GM19438 (cell line): ENCODE measurements at regions not wholly inside any gene's neighbourhood (a gene's known extent, or its start where the extent isn't known, plus 50 kb on each side); places are given as distances from the start of the nearest gene placed in this dataset.
A peak's percentile ranks its signal among the peaks of the same experiment; 100 is the strongest.
"Not testable (repeated sequence)": the region's sequence is repeated elsewhere in the genome, so short reads cannot be mapped to it uniquely, and the experiment has no call there.

Experiments
- ATAC-seq: cut with Tn5 transposase; IDR thresholded peaks from one replicate; pipeline ENCODE4 v1.9.1; 2021; ENCODE audit warnings: low read depth; ENCODE audit not compliant: unreplicated experiment

GRCh38 chrX:65971151-65971550 is 68.7 kb downstream of the VSIG4 start:
- ATAC-seq: no peak

DNA sequence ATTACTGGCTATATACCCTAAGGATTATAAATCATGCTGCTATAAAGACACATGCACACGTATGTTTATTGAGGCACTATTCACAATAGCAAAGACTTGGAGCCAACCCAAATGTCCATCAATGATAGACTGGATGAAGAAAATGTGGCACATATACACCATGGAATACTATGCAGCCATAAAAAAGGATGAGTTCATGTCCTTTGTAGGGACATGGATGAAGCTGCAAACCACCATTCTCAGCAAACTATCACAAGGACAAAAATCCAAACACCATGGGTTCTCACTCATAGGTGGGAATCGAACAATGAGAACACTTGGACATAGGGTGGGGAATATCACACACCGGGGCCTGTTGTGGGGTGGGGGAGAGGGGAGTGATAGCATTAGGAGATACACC is 72.7 kb downstream of the VSIG4 start:
- not testable (repeated sequence) for ATAC-seq

DNA sequence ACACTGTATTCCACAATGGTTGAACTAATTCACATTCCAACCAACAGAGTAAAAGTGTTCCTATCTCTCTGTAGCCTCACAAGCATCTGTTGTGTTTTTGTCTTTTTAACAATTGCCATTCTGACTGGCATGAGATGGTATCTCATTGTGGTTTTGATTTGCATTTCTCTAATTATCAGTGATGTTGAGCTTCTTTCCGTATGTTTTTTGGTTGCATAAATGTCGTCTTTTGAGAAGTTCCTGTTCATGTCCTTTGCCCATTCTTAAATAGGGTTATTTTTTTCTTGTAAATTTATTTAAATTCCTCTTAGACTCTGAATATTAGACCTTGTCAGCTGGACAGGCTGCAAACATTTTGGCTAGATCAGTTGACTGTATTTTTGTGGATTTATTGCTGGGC is 78.2 kb downstream of the VSIG4 start:
- no peak for ATAC-seq

GRCh38 chrX:65948103-65948502 is 91.8 kb downstream of the VSIG4 start:
- no peak for ATAC-seq

DNA sequence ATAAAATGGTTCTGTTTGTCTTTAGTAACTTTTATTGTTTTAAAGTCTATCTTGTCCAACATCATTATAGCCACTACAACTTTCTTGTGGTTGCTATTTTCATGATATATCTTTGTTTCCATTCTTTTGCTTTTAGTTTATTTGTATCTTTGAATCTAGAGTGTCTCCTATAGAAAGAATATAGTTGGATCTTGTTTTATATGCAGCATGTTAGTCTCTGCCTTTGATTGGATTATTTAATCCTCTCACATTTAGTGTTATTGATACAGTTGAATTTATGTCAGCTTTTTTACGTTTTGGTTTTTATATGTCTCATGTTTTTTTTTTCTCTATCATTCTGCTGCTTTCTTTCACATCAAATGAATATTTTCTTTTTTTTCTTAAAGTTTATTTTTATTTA is 98.1 kb downstream of the VSIG4 start:
- no peak for ATAC-seq

DNA sequence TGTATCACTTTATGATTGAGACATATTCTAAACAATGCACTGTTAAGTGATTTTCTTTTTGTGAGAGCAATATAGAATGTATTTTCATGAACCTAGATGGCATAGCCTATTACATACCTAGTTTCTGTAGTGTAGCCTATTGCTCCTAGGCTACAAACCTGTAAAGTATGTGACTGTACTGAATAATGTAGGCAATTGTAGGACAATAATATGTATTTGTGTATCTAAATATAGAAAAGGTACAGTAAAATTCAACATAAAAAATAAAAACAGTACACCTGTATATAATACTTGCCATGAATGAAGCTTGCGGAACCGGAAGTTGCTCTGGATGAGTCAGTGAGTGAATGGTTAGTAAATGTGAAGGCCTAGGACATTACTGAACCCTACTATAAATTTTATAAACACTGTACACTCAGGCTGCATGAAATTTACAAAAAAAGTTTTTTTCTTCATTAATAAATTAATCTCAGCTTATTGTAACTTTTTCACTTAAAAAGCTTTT is 106.7 kb downstream of the VSIG4 start:
- ATAC-seq: no peak

- no peak for ATAC-seq
Observed at GRCh38 chrX:65932173-65933084, 107.5 kb downstream of the VSIG4 start.

DNA sequence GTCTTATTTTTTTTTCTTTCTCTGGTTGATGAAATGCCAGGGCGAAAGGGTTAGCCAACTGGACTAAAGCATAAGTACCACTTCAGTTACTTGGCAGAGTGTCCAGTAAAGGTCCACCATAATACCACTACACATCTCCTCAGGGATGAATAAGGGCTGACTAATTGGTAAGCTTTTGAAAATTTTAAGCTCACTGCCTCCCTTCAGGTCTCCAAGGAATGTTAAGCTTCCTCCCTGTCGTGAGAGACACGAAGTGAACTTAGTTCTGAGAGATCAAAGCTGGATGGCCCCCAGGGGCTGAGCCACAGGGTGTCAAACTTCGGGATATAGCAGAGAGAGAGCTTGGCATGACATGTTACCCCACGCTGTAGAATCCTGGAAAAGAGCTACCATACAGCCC is 111.4 kb downstream of the VSIG4 start:
- no peak for ATAC-seq

DNA sequence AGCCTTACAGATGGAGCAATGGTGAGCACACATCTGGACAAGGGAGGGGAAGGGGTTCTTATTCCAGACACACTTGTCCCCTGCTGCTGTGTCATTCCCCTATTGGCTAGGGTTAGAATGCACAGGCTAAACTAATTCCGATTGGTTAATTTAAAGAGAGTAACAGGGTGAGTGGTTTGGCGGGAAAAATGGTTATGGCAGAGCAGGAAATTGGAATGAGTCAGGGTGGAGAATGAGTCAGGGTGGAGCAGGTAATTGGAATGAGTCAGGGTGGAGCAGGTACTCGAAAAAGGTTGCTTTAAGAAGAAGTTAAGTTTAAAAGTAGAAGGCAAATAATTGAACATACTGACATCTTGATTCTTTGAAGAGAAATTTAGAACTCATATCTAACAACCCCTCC is 112.5 kb downstream of the VSIG4 start:
- ATAC-seq: not testable (repeated sequence)

- ATAC-seq: peak; percentile 65
Observed at GRCh38 chrX:65926095-65927019, 113.5 kb downstream of the VSIG4 start.

DNA sequence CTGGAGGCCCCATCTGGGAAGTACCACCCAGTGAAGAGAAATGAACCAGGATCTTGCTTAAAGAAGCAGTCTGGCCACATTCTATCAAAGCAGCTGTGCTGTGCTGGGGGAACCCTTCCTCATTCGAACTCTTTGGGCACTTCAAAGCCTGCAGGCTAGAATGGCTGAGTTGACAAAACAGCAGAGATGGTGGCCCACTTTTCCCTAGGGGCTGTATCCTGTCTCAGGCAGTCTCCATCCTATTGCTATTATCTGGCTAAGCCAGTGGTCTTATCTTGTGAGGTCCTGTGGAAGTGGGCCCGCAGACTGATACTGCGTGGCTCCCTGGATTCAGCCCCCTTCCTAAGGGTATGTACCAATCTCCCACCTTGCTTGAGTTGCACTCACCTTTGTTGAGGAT is 114.3 kb downstream of the VSIG4 start:
- no peak for ATAC-seq

DNA sequence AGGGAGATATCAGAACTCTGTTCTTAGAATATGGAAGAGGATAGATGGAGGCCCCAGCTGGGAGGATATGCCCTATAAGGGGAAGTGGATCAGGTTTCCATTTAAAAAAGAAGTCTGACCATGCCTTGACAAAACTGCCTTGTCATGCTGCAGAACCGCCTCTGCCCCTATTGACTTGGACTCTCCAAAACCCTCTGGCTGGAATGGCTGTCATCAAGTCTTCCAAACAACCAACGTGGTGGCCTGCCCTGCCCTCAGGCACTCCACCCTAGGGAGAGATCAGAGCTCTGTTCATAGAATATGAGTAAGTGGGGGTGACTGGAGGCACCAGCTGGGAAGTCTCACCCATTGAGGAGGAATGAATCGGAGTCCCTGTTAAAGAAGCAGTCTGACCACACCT is 114.9 kb downstream of the VSIG4 start:
- ATAC-seq: no peak

- no peak for ATAC-seq
Observed at GRCh38 chrX:65921363-65921762, 118.5 kb downstream of the VSIG4 start.

GRCh38 chrX:65920620-65921019 is 119.3 kb downstream of the VSIG4 start:
- ATAC-seq: no peak

DNA sequence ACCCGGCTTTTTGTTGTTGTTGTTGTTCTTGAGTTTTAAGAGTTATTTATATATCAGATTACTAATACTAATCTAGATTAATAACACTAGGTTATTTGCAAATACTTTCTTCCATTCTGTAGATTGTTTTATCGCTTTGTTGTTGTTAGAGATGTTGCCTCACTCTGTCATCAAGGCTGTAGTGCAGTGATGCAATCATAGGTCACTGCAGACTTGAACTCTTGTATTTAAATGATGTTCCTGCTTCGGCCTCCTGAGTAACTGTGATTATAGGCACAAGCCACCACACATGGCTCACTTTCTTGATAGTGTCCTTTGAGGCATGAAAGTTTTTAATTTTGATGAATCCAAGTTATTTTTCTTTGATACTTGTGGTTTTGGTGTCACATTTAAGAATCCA is 129.0 kb downstream of the VSIG4 start:
- ATAC-seq: no peak

DNA sequence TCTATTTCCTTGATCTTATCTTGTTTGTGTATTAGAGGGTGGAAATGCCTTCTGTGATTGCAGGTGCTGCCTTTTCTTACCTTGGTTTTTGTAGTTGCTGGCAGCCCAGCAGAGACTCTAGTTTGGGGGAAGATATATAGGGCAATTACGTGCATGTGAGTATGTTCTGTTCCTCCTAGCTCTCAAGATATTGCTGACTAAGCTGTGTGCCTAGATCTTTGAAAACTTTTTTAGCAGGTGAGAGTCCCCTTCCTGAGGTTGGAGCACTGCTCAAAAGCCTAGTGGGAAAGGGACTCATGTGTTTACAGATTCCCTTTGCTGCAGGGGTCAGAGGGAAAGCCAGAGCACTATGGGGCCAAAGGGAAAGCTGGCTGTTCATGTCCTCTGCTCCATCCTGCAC is 136.1 kb downstream of the VSIG4 start:
- no peak for ATAC-seq

- no peak for ATAC-seq
Observed at GRCh38 chrX:65902011-65902410, 137.9 kb downstream of the VSIG4 start.

GRCh38 chrX:65900850-65901844 is 138.7 kb downstream of the VSIG4 start:
- ATAC-seq: no peak

DNA sequence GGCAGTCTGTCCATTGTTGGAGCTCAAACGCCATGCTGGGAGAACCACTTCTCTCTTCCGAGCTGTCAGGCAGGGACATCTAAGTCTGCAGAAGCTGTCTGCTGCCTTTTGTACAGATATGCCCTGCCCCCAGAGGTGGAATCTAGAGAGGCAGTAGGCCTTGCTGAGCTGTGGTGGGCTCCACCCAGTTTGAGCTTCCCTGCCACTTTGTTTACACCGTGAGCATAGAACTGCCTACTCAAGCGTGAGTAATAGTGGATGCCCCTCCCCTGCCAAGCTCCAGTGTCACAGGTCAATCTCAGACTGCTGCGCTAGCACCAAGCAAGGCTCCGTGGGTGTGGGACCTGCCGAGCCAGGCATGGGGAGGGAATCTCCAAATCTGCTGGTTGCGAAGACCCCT is 145.7 kb downstream of the VSIG4 start:
- no peak for ATAC-seq

DNA sequence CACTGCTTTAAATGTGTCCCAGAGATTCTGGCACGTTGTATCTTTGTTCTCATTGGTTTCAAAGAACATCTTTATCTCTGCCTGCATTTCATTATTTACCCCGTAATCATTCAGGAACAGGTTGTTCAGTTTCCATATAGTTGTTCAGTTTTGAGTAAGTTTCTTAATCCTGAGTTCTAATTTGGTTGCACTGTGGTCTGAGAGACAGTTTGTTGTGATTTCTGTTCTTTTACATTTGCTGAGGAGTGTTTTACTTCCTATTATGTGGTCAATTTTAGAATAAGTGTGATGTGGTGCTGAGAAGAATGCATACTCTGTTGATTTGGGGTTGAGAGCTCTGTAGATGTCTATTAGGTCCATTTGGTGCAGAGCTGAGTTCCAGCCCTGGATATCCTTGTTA is 148.1 kb downstream of the VSIG4 start:
- ATAC-seq: not testable (repeated sequence)
